ENCODE measurements at regions not wholly inside any gene's neighbourhood (a gene's known extent, or its start where the extent isn't known, plus 50 kb on each side); places are given as distances from the start of the nearest gene placed in this dataset.
"Not testable (repeated sequence)": the region's sequence is repeated elsewhere in the genome, so short reads cannot be mapped to it uniquely, and the experiment has no call there.

DNA sequence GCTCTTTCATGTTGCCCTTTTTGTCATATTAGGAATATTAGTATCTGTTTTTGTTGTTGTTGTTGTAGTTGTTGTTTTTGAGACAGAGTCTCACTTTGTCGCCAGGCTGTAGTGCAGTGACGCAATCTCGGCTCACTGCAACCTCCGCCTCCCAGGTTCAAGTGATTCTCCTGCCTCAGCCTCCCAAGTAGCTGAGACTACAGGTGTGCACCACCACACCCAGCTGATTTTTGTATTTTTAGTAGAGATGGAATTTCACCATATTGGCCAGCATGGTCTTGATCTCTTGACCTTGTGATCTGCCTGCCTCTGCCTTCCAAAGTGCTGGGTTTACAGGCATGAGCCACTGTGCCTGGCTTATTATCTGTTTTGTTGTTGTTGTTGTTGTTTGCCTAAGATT is 69.7 kb upstream of the CCN2 start:
- TF ChIP-seq, protein P1, sequence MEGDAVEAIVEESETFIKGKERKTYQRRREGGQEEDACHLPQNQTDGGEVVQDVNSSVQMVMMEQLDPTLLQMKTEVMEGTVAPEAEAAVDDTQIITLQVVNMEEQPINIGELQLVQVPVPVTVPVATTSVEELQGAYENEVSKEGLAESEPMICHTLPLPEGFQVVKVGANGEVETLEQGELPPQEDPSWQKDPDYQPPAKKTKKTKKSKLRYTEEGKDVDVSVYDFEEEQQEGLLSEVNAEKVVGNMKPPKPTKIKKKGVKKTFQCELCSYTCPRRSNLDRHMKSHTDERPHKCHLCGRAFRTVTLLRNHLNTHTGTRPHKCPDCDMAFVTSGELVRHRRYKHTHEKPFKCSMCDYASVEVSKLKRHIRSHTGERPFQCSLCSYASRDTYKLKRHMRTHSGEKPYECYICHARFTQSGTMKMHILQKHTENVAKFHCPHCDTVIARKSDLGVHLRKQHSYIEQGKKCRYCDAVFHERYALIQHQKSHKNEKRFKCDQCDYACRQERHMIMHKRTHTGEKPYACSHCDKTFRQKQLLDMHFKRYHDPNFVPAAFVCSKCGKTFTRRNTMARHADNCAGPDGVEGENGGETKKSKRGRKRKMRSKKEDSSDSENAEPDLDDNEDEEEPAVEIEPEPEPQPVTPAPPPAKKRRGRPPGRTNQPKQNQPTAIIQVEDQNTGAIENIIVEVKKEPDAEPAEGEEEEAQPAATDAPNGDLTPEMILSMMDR (IDR thresholded peaks at IDR 0.05 in 2 of 3, conservative IDR thresholded peaks at IDR 0.05 in 1 of 3; ENCODE audit: borderline replicate concordance in 1 of 3, insufficient read depth in 1 of 3, low read depth in 2 of 3, low read length in 2 of 3) = not testable (repeated sequence)
- not testable (repeated sequence) for TF ChIP-seq RAD21 (IDR thresholded peaks at IDR 0.05; ENCODE audit: low read depth); REST (IDR thresholded peaks at IDR 0.05; ENCODE audit: low read depth); EZH2phosphoT487 (IDR thresholded peaks at IDR 0.05; ENCODE audit: borderline replicate concordance); POLR2A (IDR thresholded peaks at IDR 0.05; ENCODE audit: borderline replicate concordance, extremely low read depth, insufficient read depth, insufficient read length); CEBPB (IDR thresholded peaks at IDR 0.05; ENCODE audit: low read depth); SP1 (IDR thresholded peaks at IDR 0.05; ENCODE audit: low read depth); POLR2AphosphoS5 (IDR thresholded peaks at IDR 0.05; ENCODE audit: low read depth, low read length); EGR1 (IDR thresholded peaks at IDR 0.05; ENCODE audit: low read depth); SIN3A (IDR thresholded peaks at IDR 0.05; ENCODE audit: low read depth); EZH2 (IDR thresholded peaks at IDR 0.05); ZFX (IDR thresholded peaks at IDR 0.05)

Measured in HCT116 (cell line).